H9 (cell line): ENCODE measurements at regions not wholly inside any gene's neighbourhood (a gene's known extent, or its start where the extent isn't known, plus 50 kb on each side); places are given as distances from the start of the nearest gene placed in this dataset.

Source experiments
- DNase-seq: peaks from one replicate; pipeline ENCODE4 v3.0.0-alpha.2; 2017
- H2AFZ ChIP-seq: one replicate; pipeline ENCODE4 v1.6.1; 2013; ENCODE audit warnings: mild to moderate bottlenecking, low read length, control low read depth, moderate library complexity
- H2AK5ac ChIP-seq: 2 replicates; pipeline ENCODE4 v1.6.1; 2013; ENCODE audit warnings: low read length, control low read depth, mixed read lengths; ENCODE audit not compliant: insufficient read length
- H2BK120ac ChIP-seq: one replicate; pipeline ENCODE4 v1.6.1; 2013; ENCODE audit warnings: low read depth, mild to moderate bottlenecking, low read length, control low read depth, inconsistent platforms; ENCODE audit not compliant: poor library complexity, severe bottlenecking
- H2BK12ac ChIP-seq: 2 replicates; pipeline ENCODE4 v1.6.1; 2013; ENCODE audit warnings: low read length, control low read depth, mixed read lengths, low read depth; ENCODE audit not compliant: insufficient read length
- H2BK15ac ChIP-seq: 2 replicates; pipeline ENCODE4 v1.6.1; 2013; ENCODE audit warnings: low read depth, low read length, control low read depth
- H2BK20ac ChIP-seq: one replicate; pipeline ENCODE4 v1.6.1; 2013; ENCODE audit warnings: low read depth, mild to moderate bottlenecking, low read length, control low read depth, inconsistent platforms; ENCODE audit not compliant: poor library complexity, severe bottlenecking
- H2BK5ac ChIP-seq: 2 replicates; pipeline ENCODE4 v1.6.1; 2013; ENCODE audit warnings: low read length, control low read depth, mixed read lengths; ENCODE audit not compliant: insufficient read length
- H3K14ac ChIP-seq: 2 replicates; pipeline ENCODE4 v1.6.1; 2013; ENCODE audit warnings: low read length, control low read depth; ENCODE audit not compliant: insufficient read depth
- H3K18ac ChIP-seq: 2 replicates; pipeline ENCODE4 v1.6.1; 2013; ENCODE audit warnings: low read depth, mild to moderate bottlenecking, mixed read lengths, low read length, control low read depth; ENCODE audit not compliant: insufficient read length
- H3K23ac ChIP-seq: 2 replicates; pipeline ENCODE4 v1.6.1; 2013; ENCODE audit warnings: low read length, control low read depth, mixed read lengths, low read depth; ENCODE audit not compliant: insufficient read length
- H3K23me2 ChIP-seq: 2 replicates; pipeline ENCODE4 v1.6.1; 2013; ENCODE audit warnings: low read depth, mild to moderate bottlenecking, mixed read lengths, low read length, control low read depth; ENCODE audit not compliant: insufficient read length, poor library complexity, severe bottlenecking
- H3K27ac ChIP-seq: 2 replicates; pipeline ENCODE4 v1.5.1; 2013; ENCODE audit warnings: low read length, control low read depth, mixed read lengths, low read depth; ENCODE audit not compliant: insufficient read length
- H3K27me3 ChIP-seq: 2 replicates; pipeline ENCODE4 v1.6.1; 2013; ENCODE audit warnings: low read length, control low read depth, inconsistent platforms; ENCODE audit not compliant: insufficient read depth
- H3K4ac ChIP-seq: 2 replicates; pipeline ENCODE4 v1.6.1; 2013; ENCODE audit warnings: low read depth, mild to moderate bottlenecking, control low read depth, inconsistent platforms, low read length, moderate library complexity
- H3K4me1 ChIP-seq: 2 replicates; pipeline ENCODE4 v1.6.1; 2013; ENCODE audit warnings: low read length, control low read depth, inconsistent platforms; ENCODE audit not compliant: insufficient read depth
- H3K4me2 ChIP-seq: 2 replicates; pipeline ENCODE4 v1.6.1; 2013; ENCODE audit warnings: low read length, control low read depth, mixed read lengths; ENCODE audit not compliant: insufficient read length, insufficient read depth
- H3K56ac ChIP-seq: 2 replicates; pipeline ENCODE4 v1.6.1; 2013; ENCODE audit warnings: low read depth, mild to moderate bottlenecking, mixed read lengths, low read length, control low read depth; ENCODE audit not compliant: insufficient read length
- H3K79me1 ChIP-seq: 2 replicates; pipeline ENCODE4 v1.6.1; 2013; ENCODE audit warnings: low read depth, mild to moderate bottlenecking, moderate library complexity, low read length, control low read depth, inconsistent platforms; ENCODE audit not compliant: insufficient read depth, poor library complexity, severe bottlenecking
- H3K79me2 ChIP-seq: 2 replicates; pipeline ENCODE4 v1.6.1; 2013; ENCODE audit warnings: low read length, control low read depth, inconsistent platforms; ENCODE audit not compliant: insufficient read depth
- H3K9ac ChIP-seq: 2 replicates; pipeline ENCODE4 v1.6.1; 2013; ENCODE audit warnings: low read length, control low read depth, mixed read lengths; ENCODE audit not compliant: insufficient read length; ENCODE audit errors: extremely low read depth
- H3K9me3 ChIP-seq: one replicate; pipeline ENCODE4 v1.6.1; 2013; ENCODE audit warnings: low read depth, low read length, inconsistent platforms; ENCODE audit not compliant: control insufficient read depth
- H3T11ph ChIP-seq: one replicate; pipeline ENCODE4 v1.6.1; 2013; ENCODE audit warnings: mild to moderate bottlenecking, low read length, control low read depth, inconsistent platforms
- H4K20me1 ChIP-seq: one replicate; pipeline ENCODE4 v1.6.1; 2013; ENCODE audit not compliant: control insufficient read depth, insufficient read length, insufficient read depth
- H4K5ac ChIP-seq: 2 replicates; pipeline ENCODE4 v1.6.1; 2013; ENCODE audit warnings: low read depth, mild to moderate bottlenecking, mixed read lengths, low read length, control low read depth; ENCODE audit not compliant: insufficient read length
- H4K8ac ChIP-seq: replicated peaks from 2 replicates; pipeline ENCODE4 v1.6.1; 2013; ENCODE audit warnings: low read length, control low read depth, mixed read lengths, low read depth; ENCODE audit not compliant: insufficient read length
- H4K91ac ChIP-seq: 2 replicates; pipeline ENCODE4 v1.6.1; 2013; ENCODE audit warnings: low read depth, mild to moderate bottlenecking, moderate library complexity, mixed read lengths, low read length, control low read depth; ENCODE audit not compliant: insufficient read length
- H3K27ac Mint-ChIP-seq, 3 experiments: 2 replicates in 2 of 3; 3 replicates in 1 of 3; pipeline ENCODE4 v1.8.0; 2020 to 2021; ENCODE audit warnings: mixed read lengths in 3 of 3, mild to moderate bottlenecking in 1 of 3, moderate library complexity in 1 of 3
- H3K27me3 Mint-ChIP-seq: 2 replicates; pipeline ENCODE4 v1.8.0; 2021; ENCODE audit warnings: low read depth, mild to moderate bottlenecking, moderate library complexity, mixed read lengths
- H3K36me3 Mint-ChIP-seq, 3 experiments: 2 replicates in 2 of 3; 3 replicates in 1 of 3; pipeline ENCODE4 v1.8.0; 2020 to 2021; ENCODE audit warnings: low read depth in 3 of 3, mixed read lengths in 3 of 3; ENCODE audit not compliant: insufficient read depth in 1 of 3
- H3K4me1 Mint-ChIP-seq, 2 experiments: 2 replicates each; pipeline ENCODE4 v1.8.0; 2020; ENCODE audit warnings: mixed read lengths in 2 of 2
- H3K4me3 Mint-ChIP-seq, 2 experiments: 2 replicates in 1 of 2; 3 replicates in 1 of 2; pipeline ENCODE4 v1.8.0; 2020 to 2021; ENCODE audit warnings: mild to moderate bottlenecking in 2 of 2, mixed read lengths in 2 of 2, moderate library complexity in 1 of 2
- H3K9me3 Mint-ChIP-seq, 2 experiments: 2 replicates in 1 of 2; 3 replicates in 1 of 2; pipeline ENCODE4 v1.8.0; 2020; ENCODE audit warnings: mild to moderate bottlenecking in 2 of 2, mixed read lengths in 2 of 2, moderate library complexity in 1 of 2
- WGBS: extraction: QIAGEN DNeasy Blood & Tissue Kit; methylation state at CpG from one replicate; pipeline ENCODE4 v1.1.7; 2013; ENCODE audit warnings: missing lambda C conversion rate, low lambda C conversion rate, mixed read lengths; ENCODE audit not compliant: insufficient read length; ENCODE audit errors: extremely low coverage; 5-methylcytosine and 5-hydroxymethylcytosine counted together
- TF ChIP-seq, protein P1 (sequence below): fragments of 200-600 bp; sonication (generic); conservative IDR thresholded peaks from 3 replicates; pipeline ENCODE4 v1.8.0; 2021; ENCODE audit warnings: antibody characterized with exemption, mild to moderate bottlenecking

DNA sequence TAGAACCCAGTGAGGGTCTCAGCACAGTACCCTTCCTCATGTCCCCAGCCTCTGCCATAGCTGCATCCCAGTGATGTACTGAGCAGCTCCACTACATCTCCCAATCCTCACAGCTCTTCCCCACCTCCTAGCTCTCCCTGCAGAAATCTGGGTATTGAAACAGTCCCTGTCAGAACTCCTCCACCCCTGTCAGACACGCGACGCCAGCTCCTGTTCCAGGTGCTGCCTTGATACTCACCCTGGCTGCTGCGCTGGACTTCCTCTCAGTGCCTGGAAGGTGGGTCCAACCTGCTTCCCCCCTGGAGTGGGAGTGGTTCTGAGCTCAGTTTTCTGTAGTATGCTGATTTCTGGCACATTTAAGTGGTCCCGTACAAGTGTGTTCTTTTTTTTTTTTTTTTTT, 160.9 kb upstream of the SLCO3A1 start:
- Histone ChIP-seq H2BK12ac (no peak overlapping the region), H3K56ac (no peak overlapping the region), H3K4ac (no peak overlapping the region), H4K20me1 (no peaks in the 10 kb centered on the region), H3K79me2 (no peaks in the 10 kb centered on the region), H3K14ac (no peak overlapping the region), H3K18ac (no peak overlapping the region), H3K27me3 (0 out of 2 replicates have a peak, but pooled peaks cover 2% of the 10 kb centered on the region), H2AK5ac (no peak overlapping the region), H3K4me2 (no peak overlapping the region), H3K23me2 (no peaks in the 10 kb centered on the region), H2AFZ (no peak overlapping the region), H2BK15ac (no peak overlapping the region), H3K9ac (no peak overlapping the region), H3T11ph (no peak overlapping the region), H3K23ac (no peak overlapping the region), H4K5ac (no peak overlapping the region), H4K8ac (no peak overlapping the region), H4K91ac (no peak overlapping the region), H3K4me1 (no peaks in the 10 kb centered on the region), H2BK120ac (no peak overlapping the region), H2BK5ac (no peak overlapping the region), H3K79me1 (no peaks in the 10 kb centered on the region), H3K9me3 (no peaks in the 10 kb centered on the region), H2BK20ac (no peak overlapping the region), H3K27ac (no peak overlapping the region)
- DNase-seq: no peak
- H3K36me3 Mint-ChIP-seq: no peaks in the 10 kb centered on the region
- H3K27me3 Mint-ChIP-seq: no peaks in the 10 kb centered on the region
- H3K4me3 Mint-ChIP-seq: no peak overlapping the region
- H3K4me1 Mint-ChIP-seq: no peaks in the 10 kb centered on the region
- whole genome bisulfite sequencing: no CpG with 5 or more reads among the region's 5 CpGs
- TF ChIP-seq, protein P1, sequence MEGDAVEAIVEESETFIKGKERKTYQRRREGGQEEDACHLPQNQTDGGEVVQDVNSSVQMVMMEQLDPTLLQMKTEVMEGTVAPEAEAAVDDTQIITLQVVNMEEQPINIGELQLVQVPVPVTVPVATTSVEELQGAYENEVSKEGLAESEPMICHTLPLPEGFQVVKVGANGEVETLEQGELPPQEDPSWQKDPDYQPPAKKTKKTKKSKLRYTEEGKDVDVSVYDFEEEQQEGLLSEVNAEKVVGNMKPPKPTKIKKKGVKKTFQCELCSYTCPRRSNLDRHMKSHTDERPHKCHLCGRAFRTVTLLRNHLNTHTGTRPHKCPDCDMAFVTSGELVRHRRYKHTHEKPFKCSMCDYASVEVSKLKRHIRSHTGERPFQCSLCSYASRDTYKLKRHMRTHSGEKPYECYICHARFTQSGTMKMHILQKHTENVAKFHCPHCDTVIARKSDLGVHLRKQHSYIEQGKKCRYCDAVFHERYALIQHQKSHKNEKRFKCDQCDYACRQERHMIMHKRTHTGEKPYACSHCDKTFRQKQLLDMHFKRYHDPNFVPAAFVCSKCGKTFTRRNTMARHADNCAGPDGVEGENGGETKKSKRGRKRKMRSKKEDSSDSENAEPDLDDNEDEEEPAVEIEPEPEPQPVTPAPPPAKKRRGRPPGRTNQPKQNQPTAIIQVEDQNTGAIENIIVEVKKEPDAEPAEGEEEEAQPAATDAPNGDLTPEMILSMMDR: no peak
- H3K9me3 Mint-ChIP-seq: no peaks in the 10 kb centered on the region; a peak in 1 of 5 replicates
- H3K27ac Mint-ChIP-seq: peak overlapping the region in 1 of 3 experiments; percentile 31; a peak in 1 of 7 replicates
